ENCODE measurements at regions not wholly inside any gene's neighbourhood (a gene's known extent, or its start where the extent isn't known, plus 50 kb on each side); places are given as distances from the start of the nearest gene placed in this dataset.

- no peak for DNase-seq (ENCODE audit: low spot score)
These were observed 372.5 kb downstream of the ADAMTS20 start for GRCh38 chr12:43179486-43179885.

- no peak for DNase-seq (ENCODE audit: low spot score)
These were observed 374.7 kb downstream of the ADAMTS20 start for GRCh38 chr12:43177276-43177675.

- DNase-seq (ENCODE audit: low spot score), result no peak
These were observed 382.8 kb downstream of the ADAMTS20 start for GRCh38 chr12:43169115-43169681.

DNA sequence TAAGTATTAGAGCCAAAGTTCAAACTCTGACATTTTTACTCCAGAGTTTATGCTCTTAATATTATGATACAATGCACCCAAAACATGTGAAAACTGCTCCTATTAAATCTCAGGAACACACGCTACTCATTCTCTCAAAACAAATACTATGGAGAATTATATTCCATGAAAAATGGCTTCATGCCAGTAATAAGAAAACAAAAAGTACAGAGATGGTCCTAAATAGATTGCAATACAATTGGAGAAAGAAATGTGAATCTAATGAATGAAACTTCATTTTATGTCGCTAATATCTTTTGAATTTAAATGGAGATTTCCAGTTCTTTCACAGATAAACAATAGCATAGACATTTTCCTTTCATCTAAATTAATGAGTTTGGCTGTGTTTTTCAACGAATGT is 384.3 kb downstream of the ADAMTS20 start:
- no peak for DNase-seq (ENCODE audit: low spot score)

GRCh38 chr12:43165351-43165750 is 386.7 kb downstream of the ADAMTS20 start:
- DNase-seq (ENCODE audit: low spot score), result no peak

- DNase-seq (ENCODE audit: low spot score), result no peak
These were observed 389.9 kb downstream of the ADAMTS20 start for GRCh38 chr12:43162138-43162537.

DNA sequence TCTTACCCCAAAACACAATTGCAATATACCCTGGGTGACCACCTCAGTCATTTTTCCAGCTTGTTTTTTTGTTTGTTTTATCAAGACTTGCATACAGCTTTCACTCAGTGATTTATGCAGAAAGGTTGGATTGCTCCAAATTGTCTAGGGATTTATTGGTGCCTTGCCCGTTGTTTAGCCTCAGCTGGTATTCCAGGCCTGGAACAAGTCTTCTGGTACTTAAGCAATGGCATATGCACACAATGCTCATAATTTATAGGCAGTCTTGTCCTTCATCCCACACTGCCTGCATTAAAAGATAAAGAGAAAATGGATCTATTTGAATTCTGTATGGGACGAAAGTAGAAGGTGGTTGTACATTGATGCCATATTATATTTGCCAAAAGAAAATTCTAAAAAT is 392.5 kb downstream of the ADAMTS20 start:
- no peak for DNase-seq (ENCODE audit: low spot score)

DNA sequence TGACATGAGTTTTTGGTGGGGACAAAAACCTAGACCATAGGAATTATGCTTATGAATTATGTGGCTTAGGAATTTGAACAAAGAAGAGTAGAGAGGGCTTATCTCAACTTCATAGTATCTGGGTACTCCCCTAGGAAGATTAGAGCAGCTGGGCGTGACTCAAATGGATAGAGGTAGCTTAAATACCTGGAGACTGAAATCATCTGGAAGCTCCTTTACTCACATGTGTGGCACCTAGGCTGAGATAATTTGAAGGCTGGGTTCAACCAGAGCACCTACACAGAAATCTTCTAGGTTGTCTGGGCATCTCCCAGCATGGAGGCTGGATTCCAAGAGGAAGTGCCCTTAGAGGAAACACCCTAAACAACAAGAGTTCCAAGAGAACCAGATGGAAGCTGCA is 393.9 kb downstream of the ADAMTS20 start:
- DNase-seq (ENCODE audit: low spot score), result no peak

DNA sequence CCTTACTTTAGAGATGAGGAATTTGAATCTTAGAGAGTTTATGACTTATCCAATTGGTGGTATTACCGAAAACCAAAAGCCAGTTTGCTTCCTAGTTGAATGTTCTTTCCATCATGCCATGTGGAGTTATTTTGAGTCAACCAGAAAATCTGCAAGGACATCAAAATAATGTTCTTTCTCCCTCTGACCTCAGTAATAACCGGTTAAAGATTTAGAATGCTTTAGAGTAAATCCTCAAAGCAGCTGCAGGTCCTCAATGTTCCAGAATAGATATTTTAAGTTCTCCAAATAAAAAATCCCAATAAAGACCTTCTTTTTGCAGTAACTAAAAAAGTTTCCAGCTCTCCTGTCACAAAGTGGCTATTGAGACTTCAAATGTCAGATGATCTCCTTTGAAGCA is 396.6 kb downstream of the ADAMTS20 start:
- DNase-seq (ENCODE audit: low spot score), result no peak

DNA sequence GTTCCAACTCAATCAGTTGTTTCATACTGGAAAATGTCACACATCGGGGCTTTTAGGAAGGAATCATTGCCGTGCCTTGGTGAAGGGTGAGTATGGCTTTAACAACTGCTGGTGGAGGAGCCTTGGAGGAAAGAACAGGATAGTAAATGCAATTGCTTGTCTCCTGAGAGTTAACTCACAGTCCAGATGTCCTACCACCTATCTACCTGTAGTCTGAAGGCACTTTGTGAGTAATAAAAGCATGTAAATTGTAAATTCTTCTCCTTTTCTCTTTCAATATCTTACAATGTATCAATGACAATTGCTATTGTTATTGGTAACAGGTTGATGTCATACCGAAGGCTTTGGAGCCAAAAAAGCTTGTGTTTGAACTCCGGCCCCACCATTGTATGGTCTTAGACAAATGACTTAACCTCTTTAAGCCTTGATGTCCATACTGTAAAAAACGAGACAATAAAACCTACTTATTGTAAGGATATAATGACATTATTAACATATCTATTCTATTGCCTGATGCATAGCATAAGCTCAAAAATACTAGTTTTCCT is 397.4 kb downstream of the ADAMTS20 start:
- no peak for DNase-seq (ENCODE audit: low spot score)

- no peak for DNase-seq (ENCODE audit: low spot score)
These were observed 400.5 kb downstream of the ADAMTS20 start for GRCh38 chr12:43151441-43151981.

DNA sequence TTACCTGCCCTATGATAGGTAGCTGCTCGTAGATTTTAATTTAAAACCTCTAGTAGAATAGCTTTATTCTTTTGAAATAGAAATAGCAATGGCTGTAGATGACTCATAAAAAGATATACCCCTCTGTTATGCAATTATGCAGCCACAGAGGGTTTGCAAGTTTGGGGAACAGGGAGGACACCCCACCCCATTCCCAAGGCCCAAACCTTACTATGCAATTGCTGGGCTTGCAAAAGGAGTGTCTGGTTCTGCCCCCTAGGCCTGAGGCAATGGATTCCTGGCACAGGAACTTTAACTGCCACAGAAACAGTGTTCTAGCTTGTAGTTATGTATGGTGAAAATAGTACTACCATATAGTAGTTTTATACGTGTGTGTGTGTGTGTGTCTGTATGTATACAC is 403.3 kb downstream of the ADAMTS20 start:
- DNase-seq (ENCODE audit: low spot score), result no peak

- no peak for DNase-seq (ENCODE audit: low spot score)
These were observed 404.1 kb downstream of the ADAMTS20 start for GRCh38 chr12:43147878-43148277.

GRCh38 chr12:43145481-43145880 is 406.5 kb downstream of the ADAMTS20 start:
- DNase-seq (ENCODE audit: low spot score), result no peak

- DNase-seq (ENCODE audit: low spot score), result no peak
These were observed 408.7 kb downstream of the ADAMTS20 start for GRCh38 chr12:43143278-43143677.

- DNase-seq (ENCODE audit: low spot score), result no peak
These were observed 419.7 kb downstream of the ADAMTS20 start for GRCh38 chr12:43132291-43132690.

GRCh38 chr12:43131301-43131700 is 420.7 kb downstream of the ADAMTS20 start:
- DNase-seq (ENCODE audit: low spot score), result no peak

- DNase-seq (ENCODE audit: low spot score), result no peak
These were observed 424.0 kb downstream of the ADAMTS20 start for GRCh38 chr12:43127886-43128549.

- no peak for DNase-seq (ENCODE audit: low spot score)
These were observed 425.2 kb downstream of the ADAMTS20 start for GRCh38 chr12:43126652-43127375.

GRCh38 chr12:43123461-43123860 is 428.5 kb downstream of the ADAMTS20 start:
- DNase-seq (ENCODE audit: low spot score), result no peak

DNA sequence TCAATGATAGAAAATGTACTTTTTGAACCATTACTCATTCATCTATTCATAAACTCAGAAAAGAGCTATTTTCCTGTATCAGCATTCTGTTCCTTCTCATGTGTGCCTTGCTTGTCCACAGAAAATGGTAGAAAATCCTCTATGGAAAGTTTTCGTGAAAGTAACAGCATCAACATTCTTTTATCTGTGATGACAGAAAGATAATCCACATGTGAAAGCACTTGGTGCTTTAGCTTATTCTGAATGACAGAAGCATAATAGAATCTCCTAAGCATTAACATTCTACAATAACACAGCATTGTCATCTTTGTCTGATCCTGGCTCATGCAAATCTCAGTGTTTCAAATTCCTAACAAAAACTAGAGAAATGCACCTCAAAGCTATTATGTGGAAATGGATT is 431.9 kb downstream of the ADAMTS20 start:
- DNase-seq (ENCODE audit: low spot score), result no peak

GRCh38 chr12:43118881-43119280 is 433.1 kb downstream of the ADAMTS20 start:
- no peak for DNase-seq (ENCODE audit: low spot score)

GRCh38 chr12:43118234-43118633 is 433.8 kb downstream of the ADAMTS20 start:
- DNase-seq (ENCODE audit: low spot score), result no peak
